Mucosa of descending colon (tissue), 3 donors: ENCODE measurements at regions not wholly inside any gene's neighbourhood (a gene's known extent, or its start where the extent isn't known, plus 50 kb on each side); places are given as distances from the start of the nearest gene placed in this dataset.

Experiments
- ATAC-seq: fragments of 200-7000 bp; cut with Tn5 transposase; one replicate; pipeline ENCODE4 v1.9.1; 2020; ENCODE audit warnings: mild to moderate bottlenecking, moderate library complexity
- DNase-seq, 3 donors: peaks; one replicate each; pipeline ENCODE4 v3.0.0-alpha.2; 2020
- H3K36me3 ChIP-seq: fragments of 200-600 bp; one replicate; pipeline ENCODE4 v1.8.0; 2021; ENCODE audit warnings: low read depth, mild to moderate bottlenecking
- H3K4me1 ChIP-seq: fragments of 200-600 bp; one replicate; pipeline ENCODE4 v1.8.0; 2021; ENCODE audit warnings: low read depth, mild to moderate bottlenecking
- H3K4me3 ChIP-seq: fragments of 200-600 bp; one replicate; pipeline ENCODE4 v1.8.0; 2021; ENCODE audit warnings: mild to moderate bottlenecking
- H3K9me3 ChIP-seq: fragments of 200-600 bp; one replicate; pipeline ENCODE4 v1.8.0; 2021; ENCODE audit warnings: mild to moderate bottlenecking
- intact Hi-C, 2 donors: fragments of 100-400 bp; cut with DNase I in 1 of 2; cut with micrococcal nuclease in 1 of 2; formaldehyde crosslinking; loops; one replicate each; pipeline versions ENCODE4 v1.11.0 to v1.11.1; 2022; cut with DNase I, micrococcal nuclease
- TF ChIP-seq, protein P1 (sequence below): fragments of 200-600 bp; IDR thresholded peaks from one replicate; pipeline ENCODE4 v1.8.0; 2022; ENCODE audit warnings: antibody characterized with exemption, mild to moderate bottlenecking
- donor health status: DM: no; HTN: no; CAD: no; lungs with moderate emphysema.
- donor health status: DM: no; HTN: no; CAD: no.
- donor health status: DM: no; HTN: yes; CAD: no.

GRCh38 chr1:87951409-87951808 lies 622.7 kb downstream of the LMO4 start:
- intact Hi-C loops: loop anchor here (5.0 to 10.0 kb wide), 3 partner anchors 624 to 657 kb away; partner anchors contain the start of gene LMO4 (in 2 of the 2)
- TF ChIP-seq, protein P1, sequence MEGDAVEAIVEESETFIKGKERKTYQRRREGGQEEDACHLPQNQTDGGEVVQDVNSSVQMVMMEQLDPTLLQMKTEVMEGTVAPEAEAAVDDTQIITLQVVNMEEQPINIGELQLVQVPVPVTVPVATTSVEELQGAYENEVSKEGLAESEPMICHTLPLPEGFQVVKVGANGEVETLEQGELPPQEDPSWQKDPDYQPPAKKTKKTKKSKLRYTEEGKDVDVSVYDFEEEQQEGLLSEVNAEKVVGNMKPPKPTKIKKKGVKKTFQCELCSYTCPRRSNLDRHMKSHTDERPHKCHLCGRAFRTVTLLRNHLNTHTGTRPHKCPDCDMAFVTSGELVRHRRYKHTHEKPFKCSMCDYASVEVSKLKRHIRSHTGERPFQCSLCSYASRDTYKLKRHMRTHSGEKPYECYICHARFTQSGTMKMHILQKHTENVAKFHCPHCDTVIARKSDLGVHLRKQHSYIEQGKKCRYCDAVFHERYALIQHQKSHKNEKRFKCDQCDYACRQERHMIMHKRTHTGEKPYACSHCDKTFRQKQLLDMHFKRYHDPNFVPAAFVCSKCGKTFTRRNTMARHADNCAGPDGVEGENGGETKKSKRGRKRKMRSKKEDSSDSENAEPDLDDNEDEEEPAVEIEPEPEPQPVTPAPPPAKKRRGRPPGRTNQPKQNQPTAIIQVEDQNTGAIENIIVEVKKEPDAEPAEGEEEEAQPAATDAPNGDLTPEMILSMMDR: no peak
- Histone ChIP-seq H3K4me3 (no peak overlapping the region), H3K9me3 (no peaks in the 10 kb centered on the region), H3K36me3 (no peaks in the 10 kb centered on the region), H3K4me1 (no peaks in the 10 kb centered on the region)
- DNase-seq: no peak
- no peak for ATAC-seq

DNA sequence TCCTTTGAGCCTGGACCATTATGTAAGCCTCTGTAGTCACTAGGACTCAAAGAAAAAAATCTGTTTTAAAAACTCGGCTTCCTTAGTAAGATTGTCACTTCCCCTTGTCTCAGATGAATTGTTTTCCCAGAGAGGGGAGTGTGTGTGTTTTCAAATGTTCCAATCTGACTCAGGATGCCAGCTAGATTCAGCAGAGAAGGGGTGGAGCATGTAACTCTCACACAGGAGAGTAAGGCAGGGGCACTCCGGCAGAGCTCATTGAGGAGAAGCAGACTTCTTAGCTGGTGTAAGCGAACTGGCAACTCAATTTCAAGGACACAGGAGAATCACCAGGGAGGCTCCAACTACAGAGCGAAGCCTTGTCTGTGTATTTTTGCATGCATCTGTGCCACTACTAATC lies 623.2 kb downstream of the LMO4 start:
- TF ChIP-seq, protein P1: no peak
- Histone ChIP-seq H3K4me3 (no peak overlapping the region), H3K36me3 (no peaks in the 10 kb centered on the region), H3K9me3 (no peaks in the 10 kb centered on the region), H3K4me1 (no peaks in the 10 kb centered on the region)
- no peak for ATAC-seq
- DNase-seq: no peak
- intact Hi-C loops: loop anchor here (5.0 to 10.0 kb wide), 3 partner anchors 625 to 657 kb away; partner anchors contain the start of gene LMO4 (in 2 of the 2)

DNA sequence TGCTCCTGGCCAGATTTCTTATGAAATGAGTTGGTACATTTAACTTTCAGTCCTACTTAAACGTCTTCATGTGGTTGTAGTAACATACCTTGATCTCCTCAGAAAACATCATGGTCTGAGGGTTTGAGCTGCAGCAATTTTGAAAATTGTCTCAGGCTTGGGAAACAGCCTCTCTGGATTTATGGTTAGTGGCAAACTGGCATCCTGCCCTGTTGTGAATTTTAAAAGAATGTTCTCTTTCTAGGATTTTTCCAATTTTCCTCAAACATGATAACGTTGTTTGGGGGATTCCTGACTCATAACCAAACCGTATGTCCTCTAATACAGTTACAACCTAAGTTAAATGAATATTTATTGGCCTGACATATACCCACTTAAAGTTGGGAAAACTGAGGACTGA lies 624.4 kb downstream of the LMO4 start:
- H3K4me1 ChIP-seq: no peaks in the 10 kb centered on the region
- no peak for DNase-seq
- intact Hi-C loops: loop anchor here (5.0 to 10.0 kb wide), 3 partner anchors 626 to 658 kb away; partner anchors contain the start of gene LMO4 (in 2 of the 2)
- TF ChIP-seq, protein P1: no peak
- no peaks in the 10 kb centered on the region for H3K9me3 ChIP-seq
- no peaks in the 10 kb centered on the region for H3K36me3 ChIP-seq
- ATAC-seq: no peak
- no peak overlapping the region for H3K4me3 ChIP-seq

- Histone ChIP-seq H3K9me3 (no peaks in the 10 kb centered on the region), H3K36me3 (no peaks in the 10 kb centered on the region), H3K4me3 (no peak overlapping the region), H3K4me1 (no peaks in the 10 kb centered on the region)
- peak; percentile 89 for ATAC-seq
- intact Hi-C loops: loop anchor here (5.0 to 10.0 kb wide), 3 partner anchors 627 to 659 kb away; partner anchors contain the start of gene LMO4 (in 2 of the 2)
- DNase-seq: peak in 2 of 3 donors; percentile 70 to 84
- TF ChIP-seq, protein P1: peak; percentile 50
These were observed 625.2 kb downstream of the LMO4 start for GRCh38 chr1:87953732-87954344.

GRCh38 chr1:87955038-87955437 lies 626.4 kb downstream of the LMO4 start:
- TF ChIP-seq, protein P1: no peak
- H3K4me1 ChIP-seq: no peaks in the 10 kb centered on the region
- intact Hi-C loops: loop anchor here in 1 of 2 donors (10.0 kb wide), 2 partner anchors 630 to 660 kb away; partner anchors contain the start of gene LMO4

More at GRCh38 chr1:87955038-87955437, 626.4 kb downstream of the LMO4 start:
- Histone ChIP-seq H3K9me3 (no peaks in the 10 kb centered on the region), H3K36me3 (no peaks in the 10 kb centered on the region), H3K4me3 (no peak overlapping the region)
- DNase-seq: no peak
- ATAC-seq: no peak
